Spleen (tissue), 11 donors: ENCODE measurements at regions not wholly inside any gene's neighbourhood (a gene's known extent, or its start where the extent isn't known, plus 50 kb on each side); places are given as distances from the start of the nearest gene placed in this dataset.

Experiments used
- DNase-seq: peaks from one replicate; pipeline ENCODE4 v3.0.0-alpha.2; 2020
- H3K27ac ChIP-seq, 8 donors: fragments of 200-600 bp; sonication (generic) in 7 of 8; 1 replicate in 4 of 8; 2 replicates in 4 of 8; pipeline versions ENCODE4 v1.5.0 to v1.8.0; 2016 to 2021; ENCODE audit warnings: inconsistent platforms in 4 of 8, mild to moderate bottlenecking in 4 of 8, moderate library complexity in 1 of 8
- H3K27me3 ChIP-seq, 7 donors: fragments of 200-600 bp; sonication (generic) in 6 of 7; replicated peaks in 1 of 7; 1 replicate in 4 of 7; 2 replicates in 3 of 7; pipeline versions ENCODE4 v1.5.0 to v1.8.0; 2016 to 2021; ENCODE audit warnings: inconsistent platforms in 3 of 7, mild to moderate bottlenecking in 1 of 7
- H3K36me3 ChIP-seq, 6 donors: fragments of 200-600 bp; sonication (generic) in 5 of 6; 1 replicate in 4 of 6; 2 replicates in 2 of 6; pipeline versions ENCODE4 v1.5.0 to v1.8.0; 2016 to 2021; ENCODE audit warnings: inconsistent platforms in 2 of 6
- H3K4me1 ChIP-seq, 6 donors: fragments of 200-600 bp; sonication (generic) in 5 of 6; 1 replicate in 3 of 6; 2 replicates in 3 of 6; pipeline versions ENCODE4 v1.5.0 to v1.8.0; 2016 to 2021; ENCODE audit warnings: inconsistent platforms in 3 of 6
- H3K4me3 ChIP-seq, 8 donors: fragments of 200-600 bp; sonication (generic) in 7 of 8; 1 replicate in 4 of 8; 2 replicates in 4 of 8; pipeline versions ENCODE4 v1.5.0 to v1.8.0; 2016 to 2021; ENCODE audit warnings: inconsistent platforms in 4 of 8, mild to moderate bottlenecking in 4 of 8, moderate library complexity in 2 of 8
- H3K9me3 ChIP-seq, 8 donors: fragments of 200-600 bp; sonication (generic) in 7 of 8; 1 replicate in 4 of 8; 2 replicates in 4 of 8; pipeline versions ENCODE4 v1.5.0 to v1.8.0; 2016 to 2021; ENCODE audit warnings: inconsistent platforms in 4 of 8
- POLR2A ChIP-seq, 3 donors: fragments of 450-650 bp; IDR thresholded peaks; one replicate each; pipeline ENCODE4 v1.5.1; 2017; ENCODE audit warnings: antibody characterized with exemption in 3 of 3, mild to moderate bottlenecking in 1 of 3
- POLR2AphosphoS5 ChIP-seq, 3 donors: sonication (generic); formaldehyde crosslinking; IDR thresholded peaks; one replicate each; pipeline ENCODE4 v1.5.1; 2017; ENCODE audit warnings: antibody characterized with exemption in 3 of 3
- WGBS, 5 donors: extraction: QIAGEN DNeasy Blood & Tissue Kit in 3 of 5; methylation state at CpG; one replicate each; pipeline versions ENCODE4 v1.1.5 to v1.1.7; 2013 to 2018; 5-methylcytosine and 5-hydroxymethylcytosine counted together
- intact Hi-C: fragments of 100-400 bp; cut with DNase I; formaldehyde crosslinking; loops from one replicate; pipeline ENCODE4 v1.15.0; 2023; ENCODE audit warnings: low total_unique reads
- TF ChIP-seq, protein P1 (sequence below), 11 experiments: fragments of 200-600 bp in 7 of 11; fragments of 450-650 bp in 4 of 11; sonication (generic) in 4 of 11; IDR thresholded peaks in 8 of 11; conservative IDR thresholded peaks in 3 of 11; 1 replicate in 7 of 11; 2 replicates in 4 of 11; pipeline versions ENCODE4 v1.4.0 to v1.8.0; 2016 to 2021; ENCODE audit warnings: antibody characterized with exemption in 11 of 11, inconsistent platforms in 4 of 11, mild to moderate bottlenecking in 1 of 11
- donor health status: healthy with polysubstance abuse.
- donor health status: DM: no; HTN: no; CAD: no; lungs with moderate emphysema.
- donor health status: DM: no; HTN: no; CAD: no.
- donor health status: Bipolar disorder and iron deficiency.
- donor health status: healthy.
- donor health status: DM: no; HTN: no; CAD: no.
- donor health status: DM: yes; HTN: yes; CAD: no.

DNA sequence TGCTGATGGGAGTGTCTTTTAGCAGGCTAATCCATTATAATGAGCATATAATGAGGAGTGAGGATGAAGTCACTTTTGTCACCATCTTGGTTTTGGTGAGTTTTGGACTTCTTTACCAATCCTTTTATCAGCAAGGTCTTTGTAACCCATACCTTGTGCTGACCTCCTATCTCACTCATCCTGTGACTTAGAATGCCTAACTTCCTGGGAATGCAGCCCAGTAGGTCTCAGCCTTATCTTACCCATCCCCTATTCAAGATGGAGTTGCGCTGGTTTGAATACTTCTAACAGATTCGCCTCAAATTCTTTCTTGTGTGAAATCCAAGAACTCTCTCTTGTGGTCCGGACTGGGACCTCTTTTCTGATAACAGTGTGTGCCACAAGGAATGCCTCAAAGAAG, 253.1 kb upstream of the CACNA2D1 start:
- intact Hi-C loops: no loop called here
- Histone ChIP-seq H3K27ac (no peak overlapping the region), H3K27me3 (no peaks in the 10 kb centered on the region), H3K4me1 (no peaks in the 10 kb centered on the region), H3K9me3 (no peaks in the 10 kb centered on the region), H3K36me3 (no peaks in the 10 kb centered on the region), H3K4me3 (no peak overlapping the region)
- TF ChIP-seq POLR2A (IDR thresholded peaks at IDR 0.05) (no peak), POLR2AphosphoS5 (IDR thresholded peaks at IDR 0.05) (no peak)
- TF ChIP-seq, protein P1, sequence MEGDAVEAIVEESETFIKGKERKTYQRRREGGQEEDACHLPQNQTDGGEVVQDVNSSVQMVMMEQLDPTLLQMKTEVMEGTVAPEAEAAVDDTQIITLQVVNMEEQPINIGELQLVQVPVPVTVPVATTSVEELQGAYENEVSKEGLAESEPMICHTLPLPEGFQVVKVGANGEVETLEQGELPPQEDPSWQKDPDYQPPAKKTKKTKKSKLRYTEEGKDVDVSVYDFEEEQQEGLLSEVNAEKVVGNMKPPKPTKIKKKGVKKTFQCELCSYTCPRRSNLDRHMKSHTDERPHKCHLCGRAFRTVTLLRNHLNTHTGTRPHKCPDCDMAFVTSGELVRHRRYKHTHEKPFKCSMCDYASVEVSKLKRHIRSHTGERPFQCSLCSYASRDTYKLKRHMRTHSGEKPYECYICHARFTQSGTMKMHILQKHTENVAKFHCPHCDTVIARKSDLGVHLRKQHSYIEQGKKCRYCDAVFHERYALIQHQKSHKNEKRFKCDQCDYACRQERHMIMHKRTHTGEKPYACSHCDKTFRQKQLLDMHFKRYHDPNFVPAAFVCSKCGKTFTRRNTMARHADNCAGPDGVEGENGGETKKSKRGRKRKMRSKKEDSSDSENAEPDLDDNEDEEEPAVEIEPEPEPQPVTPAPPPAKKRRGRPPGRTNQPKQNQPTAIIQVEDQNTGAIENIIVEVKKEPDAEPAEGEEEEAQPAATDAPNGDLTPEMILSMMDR (IDR thresholded peaks at IDR 0.05 in 8 of 11, conservative IDR thresholded peaks at IDR 0.05 in 3 of 11): no peak
- 89 to 96% (median 92%) methylated on average over 3 of the region's 3 CpGs for WGBS, 5 donors
- no peak for DNase-seq

DNA sequence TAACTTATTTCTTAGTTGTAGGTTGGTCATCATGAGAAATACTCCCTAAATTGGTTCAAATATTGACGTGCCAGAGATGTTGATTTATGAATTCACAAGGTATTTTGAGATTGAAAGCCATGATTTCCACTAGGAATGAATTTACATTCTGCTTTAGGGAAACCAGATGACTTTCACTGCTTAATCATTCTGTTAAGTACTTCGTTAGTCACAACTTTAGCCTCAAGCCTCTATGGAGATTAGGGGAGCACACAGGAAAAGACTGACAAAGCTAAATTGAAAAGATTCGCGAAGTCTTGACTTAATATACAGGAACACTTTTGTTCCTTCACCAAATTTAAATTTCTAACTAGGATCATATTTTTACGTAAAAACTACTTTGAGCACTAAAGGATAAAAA, 250.4 kb upstream of the CACNA2D1 start:
- 85 to 93% (median 87%) methylated on average over 5 of the region's 5 CpGs for WGBS, 5 donors
- intact Hi-C loops: no loop called here
- no peak for TF ChIP-seq POLR2A (IDR thresholded peaks at IDR 0.05)
- no peak for TF ChIP-seq POLR2AphosphoS5 (IDR thresholded peaks at IDR 0.05)
- TF ChIP-seq, protein P1 (IDR thresholded peaks at IDR 0.05 in 8 of 11, conservative IDR thresholded peaks at IDR 0.05 in 3 of 11): no peak
- no peak for DNase-seq
- no peaks in the 10 kb centered on the region for H3K27me3 ChIP-seq
- H3K36me3 ChIP-seq: no peaks in the 10 kb centered on the region
- H3K27ac ChIP-seq: no peak overlapping the region
- H3K9me3 ChIP-seq: peaks cover 0 to 5% (median 0%) of the 10 kb centered on the region in 8 donors
- no peaks in the 10 kb centered on the region for H3K4me1 ChIP-seq
- H3K4me3 ChIP-seq: no peak overlapping the region

DNA sequence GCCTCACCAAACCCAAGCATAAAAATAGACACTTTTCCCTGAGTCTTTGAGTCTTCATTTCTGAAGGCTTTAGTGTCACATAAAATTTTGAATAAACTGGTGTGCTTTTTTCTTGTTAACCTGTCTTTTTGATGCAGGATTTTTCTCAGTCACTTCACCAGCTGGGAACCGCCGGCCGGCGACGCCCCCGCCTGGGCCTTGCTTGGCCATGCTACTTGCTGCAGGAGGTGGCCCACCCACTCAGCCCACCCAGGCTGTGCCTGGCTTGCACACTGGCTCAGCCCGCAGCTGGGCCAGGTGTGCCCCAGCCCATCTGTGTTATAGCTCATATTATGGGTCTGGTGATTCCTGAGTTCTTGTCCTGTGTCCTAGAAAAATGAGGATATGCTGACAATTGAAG, 247.4 kb upstream of the CACNA2D1 start:
- DNase-seq: no peak
- peaks cover 0 to 5% (median 0%) of the 10 kb centered on the region in 8 donors for H3K9me3 ChIP-seq
- H3K4me1 ChIP-seq: no peaks in the 10 kb centered on the region
- no peak overlapping the region for H3K4me3 ChIP-seq
- no peaks in the 10 kb centered on the region for H3K27me3 ChIP-seq
- WGBS, 5 donors: 91 to 97% (median 96%) methylated on average over 7 of the region's 7 CpGs
- no peaks in the 10 kb centered on the region for H3K36me3 ChIP-seq
- intact Hi-C loops: no loop called here
- H3K27ac ChIP-seq: no peak overlapping the region
- no peak for TF ChIP-seq POLR2A (IDR thresholded peaks at IDR 0.05)
- TF ChIP-seq POLR2AphosphoS5 (IDR thresholded peaks at IDR 0.05): no peak
- TF ChIP-seq, protein P1 (IDR thresholded peaks at IDR 0.05 in 8 of 11, conservative IDR thresholded peaks at IDR 0.05 in 3 of 11): no peak

DNA sequence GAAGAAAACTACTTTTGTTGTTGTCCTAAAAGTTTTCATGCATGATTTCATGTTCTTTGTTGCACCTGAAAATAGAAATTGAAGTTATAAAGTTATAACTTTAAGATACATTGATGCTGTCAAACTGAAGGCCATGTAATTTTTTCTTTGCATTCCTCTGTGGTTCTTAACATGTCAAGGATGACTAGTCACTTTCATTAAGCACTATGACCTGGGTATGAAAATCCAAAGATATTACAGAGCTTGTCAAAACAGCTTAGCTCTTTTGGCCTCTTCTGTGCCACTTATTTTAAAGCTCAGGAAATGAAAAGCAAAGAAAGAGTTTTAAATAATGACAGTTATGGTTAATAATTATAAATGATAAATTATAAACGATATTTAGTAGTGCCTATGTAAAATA, 241.6 kb upstream of the CACNA2D1 start:
- Histone ChIP-seq H3K27me3 (no peaks in the 10 kb centered on the region), H3K36me3 (no peaks in the 10 kb centered on the region), H3K4me1 (no peaks in the 10 kb centered on the region), H3K9me3 (no peaks in the 10 kb centered on the region), H3K4me3 (no peak overlapping the region), H3K27ac (no peak overlapping the region)
- intact Hi-C loops: no loop called here
- TF ChIP-seq, protein P1 (IDR thresholded peaks at IDR 0.05 in 8 of 11, conservative IDR thresholded peaks at IDR 0.05 in 3 of 11): no peak
- TF ChIP-seq POLR2AphosphoS5 (IDR thresholded peaks at IDR 0.05) (no peak), POLR2A (IDR thresholded peaks at IDR 0.05) (no peak)
- no peak for DNase-seq
- 49 to 76% (median 68%) methylated on average over 1 of the region's 1 CpG for WGBS, 5 donors
